GM12878 (cell line): ENCODE measurements at regions not wholly inside any gene's neighbourhood (a gene's known extent, or its start where the extent isn't known, plus 50 kb on each side); places are given as distances from the start of the nearest gene placed in this dataset.
"Not testable (repeated sequence)": the region's sequence is repeated elsewhere in the genome, so short reads cannot be mapped to it uniquely, and the experiment has no call there.

ENCODE experiments used
- EZH2 ChIP-seq: IDR thresholded peaks from 2 replicates; pipeline ENCODE4 v1.6.1; 2012; ENCODE audit warnings: low read depth, mild to moderate bottlenecking, control low read depth, inconsistent platforms, low read length, borderline replicate concordance; ENCODE audit not compliant: control insufficient read depth
- FOXK2 ChIP-seq: fragments of 450-650 bp; IDR thresholded peaks from 2 replicates; pipeline ENCODE4 v1.6.1; 2017; ENCODE audit warnings: mild to moderate bottlenecking, moderate library complexity
- POLR2AphosphoS2 ChIP-seq: IDR thresholded peaks from 2 replicates; pipeline ENCODE4 v1.6.1; 2011; ENCODE audit warnings: low read depth, mild to moderate bottlenecking, low read length, improper control_type of control experiment, moderate library complexity
- TF ChIP-seq, protein P1 (sequence below), 3 experiments: IDR thresholded peaks in 2 of 3; conservative IDR thresholded peaks in 1 of 3; 2 replicates each; pipeline ENCODE4 v1.5.1; 2011; ENCODE audit warnings: low read depth in 3 of 3, low read length in 3 of 3, mild to moderate bottlenecking in 3 of 3, control low read depth in 2 of 3, moderate library complexity in 2 of 3, inconsistent platforms in 1 of 3, mixed read lengths in 1 of 3; ENCODE audit not compliant: control insufficient read depth in 2 of 3, insufficient read depth in 1 of 3; ENCODE audit errors: extremely low read depth in 1 of 3
- TF ChIP-seq, protein P2 (sequence below): IDR thresholded peaks from 2 replicates; pipeline ENCODE4 v1.6.1; 2012; ENCODE audit warnings: mild to moderate bottlenecking, low read depth, low read length
- TF ChIP-seq, protein P3 (sequence below): fragments of 450-650 bp; formaldehyde crosslinking; IDR thresholded peaks from 2 replicates; pipeline ENCODE4 v1.4.0; 2022; ENCODE audit warnings: mild to moderate bottlenecking, moderate library complexity
- TF ChIP-seq, protein P4 (sequence below): IDR thresholded peaks from 2 replicates; pipeline ENCODE4 v1.6.1; 2011; ENCODE audit warnings: low read depth, low read length, improper control_type of control experiment, borderline replicate concordance

DNA sequence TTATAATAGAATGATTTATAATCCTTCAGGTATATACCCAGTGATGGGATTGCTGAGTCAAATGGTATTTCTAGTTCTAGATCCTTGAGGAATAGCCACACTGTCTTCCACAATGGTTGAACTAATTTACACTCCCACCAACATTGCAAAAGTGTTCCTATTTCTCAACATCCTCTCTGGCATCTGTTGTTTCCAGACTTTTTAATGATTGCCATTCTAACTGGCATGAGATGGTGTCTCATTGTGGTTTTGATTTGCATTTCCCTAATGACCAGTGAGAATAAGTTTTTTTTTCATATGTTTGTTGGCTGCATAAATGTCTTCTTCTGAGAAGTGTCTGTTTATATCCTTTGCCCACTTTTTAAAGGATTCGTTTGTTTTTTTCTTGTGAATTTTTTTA, 615.1 kb downstream of the STK39 start:
- TF ChIP-seq, protein P1, sequence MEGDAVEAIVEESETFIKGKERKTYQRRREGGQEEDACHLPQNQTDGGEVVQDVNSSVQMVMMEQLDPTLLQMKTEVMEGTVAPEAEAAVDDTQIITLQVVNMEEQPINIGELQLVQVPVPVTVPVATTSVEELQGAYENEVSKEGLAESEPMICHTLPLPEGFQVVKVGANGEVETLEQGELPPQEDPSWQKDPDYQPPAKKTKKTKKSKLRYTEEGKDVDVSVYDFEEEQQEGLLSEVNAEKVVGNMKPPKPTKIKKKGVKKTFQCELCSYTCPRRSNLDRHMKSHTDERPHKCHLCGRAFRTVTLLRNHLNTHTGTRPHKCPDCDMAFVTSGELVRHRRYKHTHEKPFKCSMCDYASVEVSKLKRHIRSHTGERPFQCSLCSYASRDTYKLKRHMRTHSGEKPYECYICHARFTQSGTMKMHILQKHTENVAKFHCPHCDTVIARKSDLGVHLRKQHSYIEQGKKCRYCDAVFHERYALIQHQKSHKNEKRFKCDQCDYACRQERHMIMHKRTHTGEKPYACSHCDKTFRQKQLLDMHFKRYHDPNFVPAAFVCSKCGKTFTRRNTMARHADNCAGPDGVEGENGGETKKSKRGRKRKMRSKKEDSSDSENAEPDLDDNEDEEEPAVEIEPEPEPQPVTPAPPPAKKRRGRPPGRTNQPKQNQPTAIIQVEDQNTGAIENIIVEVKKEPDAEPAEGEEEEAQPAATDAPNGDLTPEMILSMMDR (IDR thresholded peaks at IDR 0.05 in 2 of 3, conservative IDR thresholded peaks at IDR 0.05 in 1 of 3; ENCODE audit: control insufficient read depth in 2 of 3, extremely low read depth in 1 of 3, insufficient read depth in 1 of 3, low read depth in 3 of 3, low read length in 3 of 3) = not testable (repeated sequence)
- TF ChIP-seq POLR2AphosphoS2, EZH2, FOXK2: not testable (repeated sequence)
- TF ChIP-seq, protein P2, sequence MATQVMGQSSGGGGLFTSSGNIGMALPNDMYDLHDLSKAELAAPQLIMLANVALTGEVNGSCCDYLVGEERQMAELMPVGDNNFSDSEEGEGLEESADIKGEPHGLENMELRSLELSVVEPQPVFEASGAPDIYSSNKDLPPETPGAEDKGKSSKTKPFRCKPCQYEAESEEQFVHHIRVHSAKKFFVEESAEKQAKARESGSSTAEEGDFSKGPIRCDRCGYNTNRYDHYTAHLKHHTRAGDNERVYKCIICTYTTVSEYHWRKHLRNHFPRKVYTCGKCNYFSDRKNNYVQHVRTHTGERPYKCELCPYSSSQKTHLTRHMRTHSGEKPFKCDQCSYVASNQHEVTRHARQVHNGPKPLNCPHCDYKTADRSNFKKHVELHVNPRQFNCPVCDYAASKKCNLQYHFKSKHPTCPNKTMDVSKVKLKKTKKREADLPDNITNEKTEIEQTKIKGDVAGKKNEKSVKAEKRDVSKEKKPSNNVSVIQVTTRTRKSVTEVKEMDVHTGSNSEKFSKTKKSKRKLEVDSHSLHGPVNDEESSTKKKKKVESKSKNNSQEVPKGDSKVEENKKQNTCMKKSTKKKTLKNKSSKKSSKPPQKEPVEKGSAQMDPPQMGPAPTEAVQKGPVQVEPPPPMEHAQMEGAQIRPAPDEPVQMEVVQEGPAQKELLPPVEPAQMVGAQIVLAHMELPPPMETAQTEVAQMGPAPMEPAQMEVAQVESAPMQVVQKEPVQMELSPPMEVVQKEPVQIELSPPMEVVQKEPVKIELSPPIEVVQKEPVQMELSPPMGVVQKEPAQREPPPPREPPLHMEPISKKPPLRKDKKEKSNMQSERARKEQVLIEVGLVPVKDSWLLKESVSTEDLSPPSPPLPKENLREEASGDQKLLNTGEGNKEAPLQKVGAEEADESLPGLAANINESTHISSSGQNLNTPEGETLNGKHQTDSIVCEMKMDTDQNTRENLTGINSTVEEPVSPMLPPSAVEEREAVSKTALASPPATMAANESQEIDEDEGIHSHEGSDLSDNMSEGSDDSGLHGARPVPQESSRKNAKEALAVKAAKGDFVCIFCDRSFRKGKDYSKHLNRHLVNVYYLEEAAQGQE = not testable (repeated sequence)
- TF ChIP-seq, protein P3, sequence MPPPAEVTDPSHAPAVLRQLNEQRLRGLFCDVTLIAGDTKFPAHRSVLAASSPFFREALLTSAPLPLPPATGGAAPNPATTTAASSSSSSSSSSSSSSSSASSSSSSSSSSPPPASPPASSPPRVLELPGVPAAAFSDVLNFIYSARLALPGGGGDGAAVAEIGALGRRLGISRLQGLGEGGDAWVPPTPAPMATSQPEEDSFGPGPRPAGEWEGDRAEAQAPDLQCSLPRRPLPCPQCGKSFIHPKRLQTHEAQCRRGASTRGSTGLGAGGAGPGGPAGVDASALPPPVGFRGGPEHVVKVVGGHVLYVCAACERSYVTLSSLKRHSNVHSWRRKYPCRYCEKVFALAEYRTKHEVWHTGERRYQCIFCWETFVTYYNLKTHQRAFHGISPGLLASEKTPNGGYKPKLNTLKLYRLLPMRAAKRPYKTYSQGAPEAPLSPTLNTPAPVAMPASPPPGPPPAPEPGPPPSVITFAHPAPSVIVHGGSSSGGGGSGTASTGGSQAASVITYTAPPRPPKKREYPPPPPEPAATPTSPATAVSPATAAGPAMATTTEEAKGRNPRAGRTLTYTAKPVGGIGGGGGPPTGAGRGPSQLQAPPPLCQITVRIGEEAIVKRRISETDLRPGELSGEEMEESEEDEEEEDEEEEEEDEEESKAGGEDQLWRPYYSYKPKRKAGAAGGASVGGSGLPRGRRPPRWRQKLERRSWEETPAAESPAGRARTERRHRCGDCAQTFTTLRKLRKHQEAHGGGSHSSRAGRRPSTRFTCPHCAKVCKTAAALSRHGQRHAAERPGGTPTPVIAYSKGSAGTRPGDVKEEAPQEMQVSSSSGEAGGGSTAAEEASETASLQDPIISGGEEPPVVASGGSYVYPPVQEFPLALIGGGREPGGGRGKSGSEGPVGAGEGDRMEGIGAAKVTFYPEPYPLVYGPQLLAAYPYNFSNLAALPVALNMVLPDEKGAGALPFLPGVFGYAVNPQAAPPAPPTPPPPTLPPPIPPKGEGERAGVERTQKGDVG (CRISPR knock-in tag) = not testable (repeated sequence)
- TF ChIP-seq, protein P4, sequence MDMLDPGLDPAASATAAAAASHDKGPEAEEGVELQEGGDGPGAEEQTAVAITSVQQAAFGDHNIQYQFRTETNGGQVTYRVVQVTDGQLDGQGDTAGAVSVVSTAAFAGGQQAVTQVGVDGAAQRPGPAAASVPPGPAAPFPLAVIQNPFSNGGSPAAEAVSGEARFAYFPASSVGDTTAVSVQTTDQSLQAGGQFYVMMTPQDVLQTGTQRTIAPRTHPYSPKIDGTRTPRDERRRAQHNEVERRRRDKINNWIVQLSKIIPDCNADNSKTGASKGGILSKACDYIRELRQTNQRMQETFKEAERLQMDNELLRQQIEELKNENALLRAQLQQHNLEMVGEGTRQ = not testable (repeated sequence)
